CD4-positive, alpha-beta T cell treated with Interleukin-6 at 100 ng/mL for 8 hours (primary cell): ENCODE measurements at regions not wholly inside any gene's neighbourhood (a gene's known extent, or its start where the extent isn't known, plus 50 kb on each side); places are given as distances from the start of the nearest gene placed in this dataset.
"Not testable (repeated sequence)": the region's sequence is repeated elsewhere in the genome, so short reads cannot be mapped to it uniquely, and the experiment has no call there.

Experiments used
- DNase-seq: peaks from one replicate; pipeline ENCODE4 v3.0.0-alpha.2; 2020; ENCODE audit warnings: mixed read lengths, low spot score

DNA sequence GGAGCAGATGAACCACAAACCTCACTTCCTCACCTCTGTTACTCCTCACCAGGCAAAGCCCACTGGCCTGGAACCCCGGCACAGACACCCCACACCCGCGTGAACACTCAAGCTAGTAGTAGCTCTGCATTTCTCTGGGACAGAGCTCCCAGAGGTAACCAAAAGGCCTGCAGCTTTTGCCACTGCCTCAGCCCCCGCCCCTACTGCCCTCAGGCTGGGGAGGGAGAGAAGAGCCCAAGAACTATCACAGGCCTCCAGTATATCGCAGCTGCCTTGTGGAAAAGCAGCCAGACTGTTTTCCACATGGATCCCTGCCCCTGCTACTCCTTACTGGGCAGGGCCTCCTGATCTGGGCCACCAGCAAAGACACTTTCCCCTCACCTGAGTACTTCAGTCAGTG is 728.7 kb upstream of the ACTRT1 start:
- no peak for DNase-seq

DNA sequence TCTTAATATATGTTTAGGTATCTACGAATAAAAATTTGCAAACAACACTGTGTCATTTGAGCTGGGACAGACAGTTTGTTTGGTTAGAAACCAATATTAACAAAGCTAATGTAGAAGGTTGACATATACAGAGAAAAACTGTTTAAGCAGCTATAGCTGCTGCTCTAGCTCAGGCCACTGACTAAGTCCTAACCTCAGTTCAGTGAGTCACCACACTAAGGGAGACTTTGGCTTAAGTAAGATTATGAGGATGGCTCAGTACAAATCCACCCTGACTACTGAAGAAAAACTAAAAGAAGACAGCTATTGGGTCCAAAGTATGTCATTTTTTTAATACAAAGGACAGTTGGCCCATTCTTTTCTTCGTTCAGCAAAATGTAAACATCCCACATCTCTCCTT is 717.3 kb upstream of the ACTRT1 start:
- DNase-seq: no peak

DNA sequence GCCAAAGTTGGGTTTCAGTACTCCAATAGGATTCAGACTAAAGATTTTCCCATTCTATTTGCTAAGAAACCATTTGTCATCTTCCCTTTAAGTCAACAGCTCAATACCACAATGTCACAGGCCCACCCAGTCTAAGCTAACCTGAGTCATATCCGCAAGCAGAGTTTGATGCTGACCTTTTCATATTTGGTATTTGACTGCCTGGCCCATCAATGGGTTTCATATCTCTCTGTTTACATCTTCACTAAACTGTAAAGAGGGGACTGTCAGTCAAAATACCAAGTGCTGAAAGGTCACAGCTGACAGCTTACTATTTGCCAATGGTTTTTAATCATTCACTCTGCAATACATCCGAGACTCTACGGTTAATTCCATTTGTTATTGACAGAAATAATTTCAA is 707.5 kb upstream of the ACTRT1 start:
- no peak for DNase-seq

DNA sequence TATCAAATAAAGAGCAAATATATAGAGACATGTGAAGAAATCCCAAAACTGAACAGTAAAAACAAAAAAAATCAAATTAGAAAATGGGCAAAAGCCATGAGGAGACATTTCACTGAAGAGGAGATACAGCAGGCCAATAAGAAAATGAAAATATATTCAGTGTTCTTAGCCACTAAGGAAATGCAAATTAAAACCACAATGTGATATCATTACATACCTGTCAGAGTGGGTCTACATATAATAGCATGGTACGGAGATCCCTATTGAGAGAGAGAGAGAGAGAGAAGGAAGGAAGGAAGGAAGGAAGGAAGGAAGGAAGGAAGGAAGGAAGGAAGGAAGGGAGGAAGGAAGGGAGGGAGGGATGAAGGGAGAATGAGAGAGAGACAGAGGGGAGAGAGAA is 707.0 kb upstream of the ACTRT1 start:
- DNase-seq: no peak

DNA sequence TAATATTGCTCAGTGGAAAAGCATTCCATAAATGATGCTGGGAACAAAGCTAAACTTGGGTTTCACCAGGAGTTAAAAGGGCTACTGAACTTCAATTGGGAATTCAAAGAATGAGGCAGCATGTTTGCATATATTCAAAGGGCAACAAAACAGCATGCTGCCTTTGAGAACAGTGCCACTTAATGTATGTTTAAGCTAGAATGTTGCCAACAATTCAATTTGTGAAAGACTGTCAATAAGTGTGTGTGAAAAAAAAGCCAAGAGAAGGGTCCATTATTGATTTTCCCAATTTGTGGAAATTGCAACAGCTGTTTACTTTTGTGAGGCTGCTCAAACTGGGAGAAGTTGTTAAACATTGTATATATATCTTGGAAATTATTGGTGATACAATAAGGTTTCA is 701.9 kb upstream of the ACTRT1 start:
- DNase-seq: no peak

DNA sequence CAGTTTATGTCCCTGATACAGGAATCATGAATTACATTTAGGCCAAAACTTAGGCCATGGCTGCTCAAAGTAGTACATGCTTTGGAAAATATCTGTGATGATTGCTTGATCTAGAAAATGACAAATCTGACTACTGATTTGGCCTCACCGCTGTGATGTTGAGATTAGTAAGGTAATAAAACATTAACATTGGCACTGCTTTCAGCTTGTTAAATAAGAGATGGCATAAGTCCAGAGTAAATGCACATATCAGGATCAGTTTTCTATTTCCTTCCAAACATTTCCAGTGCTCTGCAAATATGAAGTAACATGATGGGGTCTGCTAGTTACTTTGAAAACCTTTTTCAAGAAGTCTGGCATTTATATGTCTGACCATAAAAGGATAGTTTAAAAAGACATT is 687.3 kb upstream of the ACTRT1 start:
- DNase-seq: no peak

DNA sequence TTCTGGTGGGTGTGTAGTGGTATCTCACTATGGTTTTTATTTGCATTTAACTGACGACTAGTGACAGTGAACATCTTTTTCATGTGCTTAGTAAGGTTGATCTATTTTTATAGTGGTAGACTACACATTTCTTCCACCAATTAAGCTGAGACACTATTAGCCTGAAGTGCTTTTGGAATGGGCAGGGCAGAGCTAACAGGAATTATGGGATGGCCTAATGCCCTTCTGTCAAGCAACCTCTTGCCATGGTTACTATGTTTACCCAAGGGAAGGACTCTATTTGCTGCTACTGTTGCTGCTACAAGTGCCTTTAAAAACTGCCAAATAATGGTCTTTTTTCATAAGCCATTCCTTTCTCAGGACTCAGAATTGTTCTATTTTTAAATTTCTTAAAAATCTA is 676.7 kb upstream of the ACTRT1 start:
- no peak for DNase-seq

DNA sequence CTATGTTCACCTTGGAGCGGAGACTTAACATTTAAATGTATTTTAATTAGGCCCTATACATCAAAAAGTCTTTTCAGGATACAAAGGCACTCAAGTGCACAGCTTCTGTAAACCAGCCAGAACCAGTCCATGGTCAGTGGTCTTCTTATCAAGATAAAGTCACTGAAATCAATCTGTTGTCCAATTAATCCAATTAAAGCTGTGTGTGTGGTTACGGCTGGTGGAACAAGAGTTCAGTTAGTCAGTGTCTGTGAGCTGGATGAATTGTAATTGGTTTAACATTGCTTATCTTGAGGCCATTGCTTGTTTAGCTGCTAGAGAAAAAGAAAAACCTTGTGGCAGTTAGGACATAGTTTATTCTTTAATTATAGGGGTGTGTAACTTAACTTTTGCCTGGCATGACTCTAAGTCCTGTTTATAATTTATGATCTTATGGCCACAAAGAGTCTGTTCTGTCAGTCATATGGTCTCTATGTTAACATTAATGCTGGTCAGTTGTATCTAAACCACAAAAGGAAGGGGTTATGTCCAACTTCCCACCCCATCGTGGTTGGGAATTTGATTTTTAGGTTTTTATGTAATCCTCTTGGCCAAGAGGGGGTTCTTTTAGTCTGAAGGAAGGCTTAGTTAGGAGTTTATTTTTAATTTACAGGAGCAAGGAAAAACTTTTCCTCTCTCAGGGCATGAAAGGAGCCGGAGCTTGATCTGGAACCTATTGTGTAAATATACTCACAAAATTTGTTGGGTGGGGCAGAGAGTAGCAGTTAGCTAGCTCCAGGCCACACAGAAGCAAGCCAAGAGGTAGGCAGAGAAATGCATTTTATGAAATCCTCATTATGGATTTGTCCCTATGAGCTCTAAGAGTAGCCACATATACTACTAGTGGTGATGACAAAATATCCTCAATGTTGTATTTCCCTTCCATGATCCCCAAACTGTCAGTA is 665.7 kb upstream of the ACTRT1 start:
- no peak for DNase-seq

DNA sequence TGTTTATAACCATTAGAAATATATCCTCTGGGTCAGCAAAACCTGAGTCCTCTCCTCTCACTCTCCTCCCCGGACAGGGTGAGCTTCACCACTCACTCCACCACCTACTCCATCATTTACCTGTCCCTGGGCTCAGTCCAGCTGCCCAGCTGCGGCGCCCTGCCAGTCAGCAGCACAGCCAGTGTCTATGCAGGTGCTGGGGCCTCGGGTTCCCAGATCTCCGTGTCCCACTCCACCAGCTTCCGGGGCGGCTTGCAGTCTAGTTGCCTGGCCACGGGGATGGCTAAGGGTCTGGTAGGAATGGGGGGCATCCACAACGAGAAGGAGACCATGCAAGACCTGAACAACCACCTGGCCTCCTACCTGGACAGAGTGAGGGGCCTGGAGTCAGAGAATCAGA is 662.2 kb upstream of the ACTRT1 start:
- DNase-seq: no peak

DNA sequence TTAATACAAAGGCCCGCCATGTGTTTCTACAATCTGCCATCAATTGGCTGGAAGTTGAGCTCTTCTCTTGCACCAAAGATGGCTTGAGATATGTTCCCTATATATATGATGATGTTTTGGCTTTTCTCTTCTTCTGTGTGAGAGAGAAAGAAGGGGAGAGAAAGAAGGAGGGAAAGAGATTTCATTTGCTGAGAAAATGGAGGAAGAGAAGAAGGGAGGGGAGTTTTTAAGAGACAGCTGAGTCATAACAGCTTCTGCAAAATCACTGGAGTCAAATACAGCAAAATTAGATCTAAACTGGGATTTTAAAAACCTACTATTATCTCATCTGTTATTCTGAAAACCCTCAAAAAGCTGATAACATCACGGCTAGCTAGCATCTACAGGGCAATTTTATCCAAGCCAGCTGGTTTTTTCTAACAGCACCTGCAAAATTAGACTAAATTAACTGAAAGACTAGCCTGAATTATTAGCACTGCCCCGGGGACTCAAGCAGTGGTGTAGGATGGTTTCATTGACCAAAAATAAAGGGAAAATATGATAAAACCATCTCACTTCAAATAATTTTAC is 647.6 kb upstream of the ACTRT1 start:
- DNase-seq: no peak

DNA sequence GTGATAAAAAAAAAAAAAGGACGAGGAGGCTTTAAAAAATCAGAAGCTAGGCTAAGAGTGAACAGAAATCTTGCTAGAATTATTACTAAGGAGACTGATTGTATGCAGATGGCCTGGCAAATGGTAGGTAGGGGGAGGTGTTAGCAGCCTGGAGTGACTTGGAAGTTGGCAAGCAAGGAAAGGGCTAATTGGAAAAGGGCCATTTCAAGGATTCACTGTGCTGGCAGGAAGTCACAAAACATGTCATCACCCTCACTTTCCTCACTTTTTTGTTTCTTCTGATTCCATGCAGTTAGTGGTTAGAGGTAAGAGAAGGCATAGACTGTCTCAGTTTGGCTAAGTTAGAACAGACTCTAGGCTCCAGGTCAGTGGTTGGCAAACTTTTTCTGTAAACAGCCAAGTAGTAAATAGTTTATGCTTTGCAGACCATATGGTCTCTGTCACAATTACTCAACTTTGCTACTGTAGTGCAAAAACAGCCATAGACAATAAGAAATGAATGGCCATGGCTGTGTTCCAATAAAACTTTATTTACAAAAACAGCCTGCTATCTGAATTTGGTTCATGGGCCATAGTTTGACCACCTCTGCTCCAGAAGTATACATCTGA is 646.5 kb upstream of the ACTRT1 start:
- no peak for DNase-seq

DNA sequence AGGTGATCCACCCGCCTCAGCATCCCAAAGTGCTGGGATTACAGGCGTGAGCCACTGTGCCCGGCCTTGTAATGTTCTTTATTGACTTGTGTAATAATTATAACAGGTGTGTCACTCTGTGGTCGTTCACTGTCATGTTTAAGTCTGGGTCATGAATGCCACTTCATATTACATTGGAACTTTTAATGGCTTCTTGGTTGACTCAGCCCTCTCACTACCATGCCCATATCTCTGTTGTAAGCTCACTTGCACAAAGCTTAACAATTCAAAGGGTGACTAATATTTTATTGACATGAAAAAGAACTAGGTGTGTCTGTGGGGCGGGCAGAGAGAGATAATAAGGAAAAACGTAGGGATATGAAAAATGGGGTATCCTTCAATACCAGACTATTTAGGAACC is 639.7 kb upstream of the ACTRT1 start:
- no peak for DNase-seq

DNA sequence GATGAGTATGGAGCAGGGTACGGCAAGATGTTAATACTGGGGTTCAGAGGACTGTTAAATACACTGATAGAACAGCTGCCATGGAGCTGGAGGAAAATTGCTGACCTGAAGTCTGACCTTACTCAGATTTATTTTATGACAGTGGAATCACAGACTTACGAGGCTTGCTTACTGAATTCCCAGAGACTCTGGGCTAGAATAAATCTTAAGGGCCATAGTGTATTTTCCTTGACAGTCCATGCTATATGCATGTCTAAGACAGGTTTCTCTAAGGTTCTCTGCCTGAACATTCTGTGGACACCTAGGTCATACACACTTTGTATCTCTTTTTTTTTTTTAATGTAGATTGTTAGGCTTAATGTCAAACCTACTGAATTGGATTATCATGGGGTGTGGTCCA is 633.2 kb upstream of the ACTRT1 start:
- no peak for DNase-seq

DNA sequence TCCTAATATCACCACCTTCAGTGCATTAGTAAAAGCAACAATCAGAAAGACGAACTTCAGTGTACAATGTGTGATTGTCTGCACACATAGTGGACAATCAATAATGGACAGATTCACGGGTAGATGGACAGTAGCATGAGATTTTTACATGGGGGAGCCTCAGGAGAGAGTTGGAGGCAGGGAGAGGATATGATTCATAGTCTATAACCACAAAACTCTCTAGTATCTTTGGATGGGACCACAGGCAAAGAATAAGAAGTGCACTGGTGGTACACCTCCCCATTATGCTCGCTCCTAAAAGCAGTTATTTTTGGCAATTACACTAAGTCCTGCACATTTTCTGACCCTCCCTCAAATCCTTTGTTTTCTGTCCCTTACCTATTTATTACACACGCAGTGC is 624.4 kb upstream of the ACTRT1 start:
- no peak for DNase-seq

DNA sequence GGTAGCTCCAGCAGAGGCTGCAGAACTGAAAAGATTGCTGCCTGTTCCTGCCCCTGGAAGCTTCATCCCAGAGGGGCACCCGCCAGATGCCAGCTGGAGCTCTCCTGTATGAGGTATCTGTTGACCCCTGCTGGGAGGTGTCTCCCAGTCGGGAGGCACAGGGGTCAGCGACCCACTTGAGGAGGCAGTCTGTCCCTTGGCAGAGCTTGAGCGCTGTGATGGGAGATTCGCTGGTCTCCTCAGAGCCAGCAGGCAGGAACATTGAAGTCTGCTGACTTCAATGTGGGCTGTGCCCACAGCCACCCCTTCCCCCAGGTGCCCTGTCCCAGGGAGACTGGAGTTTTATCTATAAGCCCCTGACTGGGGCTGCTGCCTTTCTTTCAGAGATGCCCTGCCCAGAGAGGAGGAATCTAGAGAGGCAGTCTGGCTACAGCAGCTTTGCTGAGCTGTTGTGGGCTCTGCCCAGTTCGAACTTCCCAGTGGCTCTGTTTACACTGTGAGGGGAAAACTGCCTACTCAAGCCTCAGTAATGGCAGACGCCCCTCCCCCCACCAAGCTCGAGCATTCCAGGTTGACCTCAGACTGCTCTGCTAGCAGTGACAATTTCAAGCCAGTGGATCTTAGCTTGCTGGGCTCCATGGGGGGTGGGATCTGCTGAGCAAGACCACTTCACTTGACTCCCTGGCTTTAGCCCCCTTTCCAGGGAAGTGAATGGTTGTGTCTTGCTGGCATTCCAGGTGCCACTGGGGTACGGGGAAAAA is 622.3 kb upstream of the ACTRT1 start:
- DNase-seq: not testable (repeated sequence)

DNA sequence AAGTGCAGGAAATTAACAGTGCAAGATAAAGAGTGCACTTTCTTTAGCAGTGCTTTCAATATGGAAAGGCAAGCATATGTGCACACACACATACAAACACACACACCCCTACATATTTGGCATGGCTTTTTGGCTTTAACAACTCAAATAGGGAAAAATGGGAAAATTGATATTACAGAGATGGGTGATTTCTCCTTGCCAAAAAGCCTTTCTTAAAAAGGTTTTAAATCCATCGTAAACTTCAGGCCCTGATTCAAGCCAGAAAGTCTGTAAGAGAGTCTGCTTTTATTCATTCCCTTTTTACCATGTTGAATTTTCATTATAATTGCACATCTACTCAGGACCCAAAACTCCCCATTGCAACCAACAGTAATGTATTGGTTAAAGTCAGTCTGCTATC is 612.0 kb upstream of the ACTRT1 start:
- DNase-seq: no peak

DNA sequence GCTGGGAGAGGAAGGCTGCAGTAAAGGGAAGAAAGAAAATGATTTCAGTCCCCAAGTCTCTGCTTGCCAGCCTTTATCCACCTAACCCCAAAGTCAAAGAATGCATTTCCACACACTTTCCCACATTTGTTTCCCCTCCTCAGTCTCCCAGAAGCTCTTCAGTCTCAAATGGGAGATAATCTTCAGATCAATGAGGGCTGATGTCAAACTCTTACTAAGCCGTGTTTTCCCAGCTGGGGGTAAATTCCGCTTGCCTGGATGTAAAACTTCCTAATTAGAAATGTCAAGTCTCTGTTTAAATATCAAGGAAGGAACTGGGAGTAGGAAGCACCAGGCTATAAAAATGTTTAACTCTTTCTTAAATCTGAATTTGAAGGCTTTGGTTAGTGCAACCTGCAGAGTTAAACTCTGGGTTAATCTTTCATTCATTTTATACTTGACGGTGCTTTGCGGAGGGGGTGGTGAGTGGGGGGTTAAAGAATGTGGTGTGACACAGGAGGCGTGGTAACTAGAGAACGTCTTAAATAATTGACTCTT is 601.4 kb upstream of the ACTRT1 start:
- DNase-seq: no peak

DNA sequence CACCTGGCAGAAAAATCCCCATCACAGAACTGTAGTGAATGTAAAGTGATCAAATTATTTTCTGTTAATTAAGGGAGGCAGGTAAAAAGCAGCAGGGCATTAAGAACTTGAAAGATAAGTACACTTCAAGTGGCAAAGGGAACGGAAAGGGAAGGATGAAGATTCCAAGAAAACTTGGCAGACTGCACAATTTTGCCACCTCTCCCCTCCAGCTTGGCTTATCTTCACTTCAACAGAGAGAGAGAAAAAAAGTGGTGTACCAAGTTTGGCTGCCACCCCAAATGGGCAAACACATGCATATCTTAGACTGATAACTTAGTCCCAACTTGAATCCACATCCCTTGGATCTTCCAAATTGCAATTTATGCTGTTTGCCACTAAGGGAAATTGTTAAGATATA is 598.1 kb upstream of the ACTRT1 start:
- DNase-seq: no peak

DNA sequence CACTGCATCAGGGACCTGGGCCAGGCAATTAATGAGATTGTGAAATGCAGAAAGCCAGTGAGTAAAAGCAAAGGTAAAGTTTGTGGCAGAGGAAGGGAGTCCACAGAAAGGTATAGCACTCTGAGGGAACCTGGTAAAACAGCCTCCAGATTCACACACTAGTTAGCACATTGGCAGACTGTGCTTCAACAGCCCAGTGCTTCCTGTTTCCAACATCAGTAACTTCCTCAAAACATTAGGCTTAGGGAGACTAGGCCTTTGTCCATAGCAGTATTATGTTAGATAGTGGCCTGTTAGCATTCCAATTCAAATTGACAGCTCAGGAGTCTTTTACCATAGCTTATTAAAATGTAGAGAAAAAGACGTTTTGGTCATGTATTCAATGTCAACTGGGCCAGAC is 582.6 kb upstream of the ACTRT1 start:
- DNase-seq: no peak

DNA sequence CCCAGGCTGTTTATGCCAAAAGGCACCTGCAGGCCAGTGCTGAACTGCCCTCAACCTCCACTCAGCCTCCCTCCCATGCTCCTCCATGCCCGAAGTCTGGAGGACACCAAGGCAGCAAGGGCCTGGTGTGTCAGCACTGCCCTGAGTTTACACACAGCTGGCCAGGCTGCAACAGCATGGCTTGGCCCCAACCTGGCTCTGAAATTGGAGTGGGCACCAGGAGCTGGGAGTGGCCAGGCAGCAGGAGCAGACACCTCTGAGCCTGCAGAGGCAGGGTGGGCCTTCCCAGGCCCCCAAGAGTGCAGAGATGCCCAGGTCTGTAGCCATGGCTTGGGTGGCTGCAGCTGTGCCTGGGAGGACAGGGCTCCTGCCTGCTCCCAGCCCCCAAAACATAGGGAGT is 571.2 kb upstream of the ACTRT1 start:
- DNase-seq: no peak

DNA sequence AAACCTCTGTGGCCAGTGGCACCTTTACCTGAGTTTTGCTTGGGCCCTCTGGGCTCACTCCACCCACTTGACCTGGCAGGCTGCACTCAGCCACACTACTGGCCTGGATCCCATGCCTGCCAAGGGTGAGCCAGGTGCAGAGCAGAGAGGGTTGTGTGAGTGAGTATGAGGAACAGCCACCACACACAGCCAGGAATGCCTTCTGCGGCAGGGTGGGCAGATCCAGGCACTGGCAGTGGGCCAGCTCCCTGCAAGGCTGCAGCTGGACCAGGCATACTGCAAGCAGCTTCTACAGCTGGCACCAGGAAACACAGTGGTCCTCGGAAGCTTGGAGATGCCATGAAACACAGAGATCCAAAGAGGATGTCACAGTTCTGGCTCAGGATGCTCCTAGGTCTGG is 570.1 kb upstream of the ACTRT1 start:
- DNase-seq: no peak

DNA sequence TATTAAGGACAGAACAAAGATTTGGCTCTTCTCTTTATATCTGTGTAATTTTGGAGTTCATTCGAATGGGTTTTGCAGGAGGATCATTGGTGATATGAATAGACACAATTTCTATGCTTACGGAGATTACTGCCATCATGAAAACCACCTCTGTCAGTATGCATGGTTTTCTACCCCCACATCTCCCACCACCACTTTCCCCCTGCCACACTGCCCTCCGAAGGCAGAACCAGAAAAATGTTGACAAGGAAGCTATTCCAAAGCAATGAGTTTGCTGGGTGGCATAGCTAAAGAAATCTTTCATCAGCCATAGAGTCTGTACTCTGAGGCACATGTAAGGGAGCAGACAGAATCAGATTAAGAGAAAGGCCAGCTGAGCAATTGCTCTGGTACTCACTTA is 567.3 kb upstream of the ACTRT1 start:
- DNase-seq: no peak
